Right renal pelvis (tissue), 4 donors: ENCODE measurements at regions not wholly inside any gene's neighbourhood (a gene's known extent, or its start where the extent isn't known, plus 50 kb on each side); places are given as distances from the start of the nearest gene placed in this dataset.

Experiments used
- DNase-seq, 4 donors: peaks; one replicate each; pipeline ENCODE4 v3.0.0-alpha.2; 2013; ENCODE audit warnings: low read depth in 4 of 4, low spot score in 3 of 4, missing footprints in 1 of 4

GRCh38 chr15:61684749-61685467 is 375.3 kb downstream of the VPS13C start:
- DNase-seq, result no peak

DNA sequence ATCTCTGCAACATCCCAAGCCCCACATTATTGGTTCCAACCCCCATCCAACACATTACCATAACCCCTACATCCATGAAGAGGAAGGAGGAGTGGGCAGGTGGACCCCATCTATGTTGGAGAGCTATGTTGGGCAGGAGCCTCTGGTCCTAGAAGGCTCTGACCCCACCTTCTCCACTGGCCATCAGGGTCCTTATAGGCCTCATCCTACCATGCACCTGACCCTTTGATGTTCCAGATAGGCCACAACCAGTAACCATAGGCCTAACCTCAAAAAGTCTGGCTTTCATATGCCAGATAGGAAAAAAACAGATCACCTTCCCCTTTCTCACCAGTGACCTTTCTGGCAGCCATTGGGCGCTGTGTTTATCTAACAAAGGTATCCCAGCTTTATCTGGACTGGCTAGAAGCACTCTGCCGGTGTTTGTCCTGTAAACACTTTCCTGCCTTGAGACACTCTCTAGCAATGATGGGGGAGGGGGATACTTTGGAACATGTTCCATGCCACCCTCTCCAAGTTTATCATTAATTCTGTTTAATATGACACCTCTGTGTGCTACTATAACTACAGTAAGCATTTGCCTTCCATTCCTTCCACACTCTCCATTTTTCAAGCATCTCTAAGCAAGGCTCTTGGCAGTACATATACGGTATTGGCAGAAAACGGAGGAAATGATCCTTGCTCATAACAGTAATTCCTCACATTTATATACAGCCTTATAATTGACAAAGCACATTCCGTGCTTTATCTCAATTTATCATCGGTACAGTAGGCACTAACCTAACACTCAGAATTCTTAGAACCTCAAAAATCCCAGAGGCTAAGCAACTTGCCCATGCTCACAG is 377.1 kb downstream of the VPS13C start:
- DNase-seq, result no peak

DNA sequence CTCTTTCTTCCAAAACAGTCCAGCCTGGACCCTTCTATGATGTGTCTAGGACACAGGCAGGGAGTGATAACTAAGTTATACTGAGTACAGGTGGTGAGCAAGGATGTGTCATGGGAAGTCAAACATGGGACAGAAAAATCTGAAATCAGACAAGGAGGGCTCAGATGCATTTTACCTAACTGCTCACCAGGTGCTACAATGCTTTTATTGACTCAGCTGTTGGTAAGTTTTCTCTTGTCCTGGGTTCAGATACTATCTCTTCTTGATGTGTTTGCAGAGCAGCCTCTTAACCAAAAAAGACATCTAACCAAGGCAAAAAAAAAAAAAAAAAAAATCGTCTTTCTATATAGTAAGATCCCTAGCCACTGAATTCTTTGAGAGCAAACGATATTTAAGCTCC is 378.6 kb downstream of the VPS13C start:
- no peak for DNase-seq

DNA sequence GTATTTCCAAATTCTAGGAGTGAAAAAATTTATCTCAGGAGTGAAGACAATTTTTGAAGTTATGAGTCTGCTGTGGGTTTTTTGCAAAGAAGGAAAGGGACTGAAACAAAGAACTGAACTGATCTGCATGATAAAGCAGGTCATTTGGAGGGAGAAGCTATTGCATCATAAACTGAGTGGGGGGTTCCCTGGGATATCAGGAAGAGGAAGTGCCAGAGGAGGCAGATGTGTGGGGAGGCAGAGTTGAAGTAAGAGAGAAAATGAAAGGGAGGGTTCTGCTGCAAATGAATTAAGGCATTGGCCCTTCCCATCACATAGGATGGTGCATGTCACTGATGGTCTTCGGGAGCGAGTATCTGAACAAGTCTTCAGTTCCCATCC is 379.2 kb downstream of the VPS13C start:
- DNase-seq, result no peak

- DNase-seq, result no peak
Measured at GRCh38 chr15:61680260-61681037, 379.8 kb downstream of the VPS13C start.

DNA sequence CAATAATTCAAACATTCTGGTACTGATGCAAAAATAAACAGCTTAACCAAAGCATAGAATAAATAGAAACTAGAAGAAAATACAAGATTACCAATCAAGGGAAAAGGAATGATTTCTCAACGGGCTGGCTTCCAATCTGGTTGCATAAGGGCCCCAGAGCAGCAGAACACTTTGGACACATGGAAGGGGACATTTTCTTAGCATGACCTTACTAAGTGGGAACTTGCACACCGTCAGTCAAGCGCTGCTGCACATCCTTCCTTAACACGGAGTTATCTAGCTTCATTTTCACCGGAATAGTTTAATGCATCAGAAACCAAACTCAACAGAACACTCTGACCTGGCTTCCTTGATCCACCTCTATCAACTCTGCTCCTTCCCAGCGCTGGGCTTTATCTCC is 388.5 kb downstream of the VPS13C start:
- DNase-seq, result no peak

DNA sequence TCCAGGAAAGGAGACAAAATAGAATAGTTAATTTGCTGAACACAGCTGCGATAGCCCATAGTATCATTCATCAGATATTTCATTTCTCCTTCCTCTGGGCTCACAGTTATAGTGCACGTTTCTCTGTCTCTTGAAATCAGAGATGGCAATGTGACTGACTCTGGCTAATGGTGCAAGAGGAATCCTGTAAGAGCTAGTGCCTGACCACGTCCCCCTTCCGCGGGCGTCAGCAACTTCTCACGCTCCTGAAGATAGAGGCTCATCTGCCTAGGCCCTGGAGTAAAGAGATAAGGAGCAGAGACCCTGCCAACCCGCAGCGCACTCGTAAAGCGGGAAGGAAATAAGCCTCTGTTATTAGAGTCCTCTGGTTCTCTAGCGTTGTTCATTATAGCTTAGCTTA is 391.8 kb downstream of the VPS13C start:
- DNase-seq, result no peak

- DNase-seq, result no peak
Measured at GRCh38 chr15:61661791-61662190, 398.5 kb downstream of the VPS13C start.

DNA sequence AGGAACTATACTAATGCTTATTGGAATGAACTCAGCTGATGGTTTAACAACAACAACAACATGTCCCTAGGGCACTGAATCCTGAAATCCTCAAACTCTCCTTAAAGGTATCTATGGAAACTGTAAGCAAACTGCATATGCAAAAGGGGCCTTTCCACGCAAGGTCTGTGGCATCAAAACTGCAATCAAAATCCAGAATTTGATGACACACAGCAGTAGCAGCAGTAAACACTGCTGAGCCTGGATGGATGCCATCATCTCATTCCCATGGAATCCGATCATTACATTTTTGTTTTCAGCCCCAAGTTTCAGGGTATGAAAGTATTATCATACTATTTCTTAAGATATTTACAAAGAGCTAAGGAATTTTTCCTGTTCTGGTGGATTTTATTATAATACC is 399.7 kb downstream of the VPS13C start:
- DNase-seq, result no peak

DNA sequence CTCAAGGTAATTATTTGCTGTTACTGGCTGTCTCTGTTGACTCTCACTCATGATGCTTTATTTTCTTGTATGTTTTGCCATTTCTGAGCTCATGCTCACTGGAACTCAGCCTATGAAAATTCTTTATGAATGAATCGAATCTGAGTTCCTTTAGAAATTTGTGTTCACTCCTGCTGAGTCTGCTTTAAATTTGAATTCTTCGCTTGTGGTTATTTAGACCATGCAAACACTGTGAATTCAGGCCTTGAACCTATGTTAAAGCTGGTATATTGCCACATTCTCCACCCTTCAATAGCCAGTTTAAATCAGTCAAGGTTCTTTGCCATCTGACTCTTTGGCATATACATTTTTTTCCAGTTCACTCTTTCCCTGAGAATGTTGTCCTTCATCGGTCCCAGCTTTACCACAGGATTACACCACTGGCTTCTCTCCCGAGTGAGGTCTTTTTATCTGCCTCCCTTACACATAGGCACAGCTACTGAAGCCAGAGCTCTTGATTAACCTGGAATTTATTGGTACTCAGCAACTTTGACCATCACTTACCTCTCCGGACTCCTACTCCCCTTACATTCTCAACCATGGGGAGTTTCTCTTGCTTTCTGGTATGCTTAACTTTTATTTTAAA is 400.6 kb downstream of the VPS13C start:
- DNase-seq, result no peak

DNA sequence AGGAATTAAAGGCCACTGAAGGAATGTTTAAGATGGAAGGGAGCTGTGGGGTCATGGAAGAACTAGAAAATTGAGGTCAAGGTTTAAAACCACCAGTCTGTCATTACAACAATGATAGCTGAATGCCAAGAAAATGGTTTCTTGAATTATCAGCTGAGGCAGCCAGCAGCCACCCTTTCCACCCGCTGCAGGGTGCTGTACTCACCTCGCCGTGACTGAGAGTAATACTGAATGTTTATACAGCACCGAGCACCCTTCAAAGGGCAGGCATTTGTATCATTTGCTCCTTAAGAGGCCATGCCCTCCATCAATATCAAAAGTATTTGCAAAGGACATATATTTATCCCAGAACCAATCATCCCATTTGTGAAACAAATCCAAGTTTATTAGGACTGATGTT is 402.8 kb downstream of the VPS13C start:
- DNase-seq, result no peak

GRCh38 chr15:61656391-61656790 is 403.9 kb downstream of the VPS13C start:
- no peak for DNase-seq

GRCh38 chr15:61655881-61656280 is 404.4 kb downstream of the VPS13C start:
- DNase-seq, result no peak

GRCh38 chr15:61654918-61655317 is 405.3 kb downstream of the VPS13C start:
- DNase-seq, result no peak

DNA sequence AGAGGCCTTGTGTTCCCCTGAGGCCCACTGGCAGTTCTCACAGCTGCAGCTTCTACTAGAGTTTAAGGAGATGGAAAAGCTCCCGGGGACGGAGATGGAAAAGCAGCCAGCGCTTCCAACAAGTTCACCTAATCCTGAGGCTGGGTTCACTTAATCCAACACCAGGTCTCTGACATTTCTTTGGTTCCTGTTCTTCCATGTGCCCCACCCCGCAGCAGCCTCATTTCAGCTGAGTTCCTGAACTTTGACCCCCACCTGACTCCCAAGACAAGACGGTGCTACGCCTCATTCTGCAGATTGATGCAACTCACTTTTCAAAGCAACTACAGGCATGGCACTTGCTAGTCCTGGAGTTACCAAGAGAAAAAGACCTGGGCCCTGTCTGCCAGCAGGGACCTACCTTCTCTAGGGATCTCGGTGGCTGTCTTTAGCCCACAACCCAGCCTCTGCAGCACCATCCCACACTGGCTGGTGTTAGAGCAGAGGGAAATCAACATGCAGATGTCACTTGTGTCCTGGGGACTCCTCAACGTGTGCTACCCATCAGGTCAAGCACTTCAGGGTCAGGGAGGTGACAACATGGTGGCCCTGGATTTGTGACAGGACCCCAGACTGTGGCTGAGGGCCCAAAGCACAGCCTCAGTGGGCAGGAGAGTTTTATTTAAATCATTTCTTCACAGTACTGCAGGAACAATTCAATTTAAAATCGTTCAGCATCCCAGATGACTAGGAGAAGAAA is 406.1 kb downstream of the VPS13C start:
- no peak for DNase-seq

DNA sequence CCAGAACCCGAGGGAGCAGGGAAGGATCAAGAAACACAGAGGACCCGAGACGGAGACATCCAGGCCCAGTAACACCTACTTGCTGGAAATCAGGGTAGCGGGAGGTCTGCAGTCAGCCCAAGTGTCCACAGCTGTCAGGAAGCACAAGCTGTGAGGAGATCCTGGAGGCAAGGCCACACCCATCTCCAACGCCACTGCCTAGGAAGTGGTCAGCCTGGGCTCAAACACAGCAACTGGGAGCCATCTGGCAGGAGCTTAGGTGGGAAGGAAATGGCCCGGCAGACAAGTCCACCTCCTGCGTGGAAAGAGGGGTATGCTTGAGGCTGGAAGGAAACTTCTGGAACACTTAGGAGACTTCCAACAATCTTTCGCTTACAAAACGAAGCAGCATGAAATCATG is 407.1 kb downstream of the VPS13C start:
- DNase-seq, result no peak

DNA sequence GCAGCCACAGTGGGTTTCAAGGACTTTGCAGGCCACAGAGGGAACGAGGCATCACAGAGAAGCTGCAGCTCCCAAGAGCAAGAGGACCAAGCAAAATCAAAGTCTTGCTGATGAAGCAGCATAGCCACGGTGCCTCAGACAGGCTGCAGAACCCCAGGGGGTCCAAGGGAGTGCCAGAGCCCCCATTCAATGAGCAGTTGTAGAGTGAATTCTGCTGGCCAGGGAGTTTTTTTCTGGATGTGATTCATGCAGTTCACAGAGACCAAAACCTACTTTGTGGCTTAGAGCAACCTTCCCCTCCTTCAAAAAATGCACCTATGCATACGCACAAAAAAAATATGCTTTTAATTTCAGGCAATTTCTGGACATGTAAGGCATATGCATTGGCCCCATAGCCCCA is 409.0 kb downstream of the VPS13C start:
- DNase-seq, result no peak

GRCh38 chr15:61649046-61649445 is 411.2 kb downstream of the VPS13C start:
- DNase-seq, result no peak

GRCh38 chr15:61644550-61644949 is 415.4 kb upstream of the RORA start:
- no peak for DNase-seq

DNA sequence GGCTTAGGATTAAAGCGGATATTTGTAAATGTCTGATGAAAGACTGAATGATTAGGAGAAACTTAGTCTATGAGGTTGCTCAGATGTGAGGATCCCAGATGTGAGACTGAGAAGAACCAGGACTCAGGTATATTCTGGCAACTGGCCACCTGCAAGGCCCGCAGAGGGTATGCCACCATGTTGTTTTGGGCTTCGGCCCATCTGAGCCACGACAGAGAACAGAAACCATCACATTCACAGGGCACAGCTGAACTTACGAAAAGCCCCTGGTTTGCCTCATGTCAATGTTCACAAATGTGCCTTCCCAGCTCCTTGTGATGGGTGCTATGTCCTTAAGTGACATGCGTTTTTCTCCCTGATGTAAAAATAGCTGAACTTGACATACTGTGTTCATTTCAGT is 412.5 kb upstream of the RORA start:
- DNase-seq, result no peak
